ENCODE measurements at regions not wholly inside any gene's neighbourhood (a gene's known extent, or its start where the extent isn't known, plus 50 kb on each side); places are given as distances from the start of the nearest gene placed in this dataset.

DNA sequence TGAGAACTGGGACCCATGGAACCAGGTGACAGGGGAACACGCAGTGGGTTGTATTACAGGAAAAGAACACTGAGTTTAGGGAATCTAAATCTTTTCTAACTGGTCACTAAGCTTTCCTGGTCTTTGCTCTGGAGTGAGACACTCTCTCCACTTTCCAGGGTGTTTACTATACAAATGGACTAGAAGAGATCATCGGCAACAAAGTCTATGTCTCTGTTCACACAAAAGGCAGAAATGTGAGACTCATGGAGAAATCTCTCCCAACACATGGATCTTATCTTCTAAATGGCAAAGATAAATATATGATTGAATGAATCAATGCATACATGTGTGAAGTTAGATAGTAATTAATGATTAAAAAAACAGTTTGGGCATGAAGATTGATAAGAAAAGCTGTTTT, 101.6 kb upstream of the DPT start:
- no peak overlapping the region for H3K4me3 ChIP-seq (ENCODE audit: control insufficient read depth in 2 of 3, extremely low read depth in 1 of 3, insufficient read depth in 2 of 3, low read depth in 1 of 3, low read length in 3 of 3)
- H3K9me1 ChIP-seq (ENCODE audit: control insufficient read depth, extremely low read depth, insufficient read depth, low read length): no peaks in the 10 kb centered on the region
- dilution Hi-C loops (cut with MboI; ENCODE audit: extremely low pct_ligation_motif_present, low sequenced_read_pairs): no loop called here
- no peaks in the 10 kb centered on the region for H3K9me3 ChIP-seq (ENCODE audit: control insufficient read depth, low read depth, low read length)
- H3K9ac ChIP-seq (ENCODE audit: control insufficient read depth, extremely low read depth, insufficient read depth, low read length): no peak overlapping the region
- H3K27ac ChIP-seq (ENCODE audit: control insufficient read depth, insufficient read depth, low read length): no peak overlapping the region
- no peak overlapping the region for H3K4me2 ChIP-seq (ENCODE audit: control insufficient read depth, extremely low read depth, insufficient read depth, low read depth, low read length)
- H4K20me1 ChIP-seq (ENCODE audit: control insufficient read depth, extremely low read depth, insufficient read depth, low read length): no peaks in the 10 kb centered on the region
- FAIRE-seq (no peak), DNase-seq (ENCODE audit: low read depth, low spot score) (no peak)
- no peaks in the 10 kb centered on the region for H3K36me3 ChIP-seq (ENCODE audit: control insufficient read depth in 2 of 2, extremely low read depth in 1 of 2, insufficient read depth in 2 of 2, low read length in 2 of 2)
- no peaks in the 10 kb centered on the region for H3K27me3 ChIP-seq (ENCODE audit: control insufficient read depth, extremely low read depth, insufficient read depth, low read length)
- H2AFZ ChIP-seq (ENCODE audit: control insufficient read depth, low read length): no peak overlapping the region
- TF ChIP-seq CTCF (optimal IDR thresholded peaks at IDR 0.05 in 1 of 3, IDR thresholded peaks at IDR 0.05 in 1 of 3, conservative IDR thresholded peaks at IDR 0.05 in 1 of 3; ENCODE audit: extremely low read depth in 1 of 3, insufficient read depth in 2 of 3, low read length in 3 of 3) (no peak), EZH2 (IDR thresholded peaks at IDR 0.05; ENCODE audit: low read length) (no peak)
- H3K4me1 ChIP-seq (ENCODE audit: control insufficient read depth, extremely low read depth, insufficient read depth, low read length): no peaks in the 10 kb centered on the region
- no peaks in the 10 kb centered on the region for H3K79me2 ChIP-seq (ENCODE audit: control insufficient read depth, insufficient read depth, low read length)

GRCh38 chr1:168832661-168833060, 103.7 kb upstream of the DPT start:
- no peak for TF ChIP-seq EZH2 (IDR thresholded peaks at IDR 0.05; ENCODE audit: low read length)
- TF ChIP-seq CTCF (optimal IDR thresholded peaks at IDR 0.05 in 1 of 3, IDR thresholded peaks at IDR 0.05 in 1 of 3, conservative IDR thresholded peaks at IDR 0.05 in 1 of 3; ENCODE audit: extremely low read depth in 1 of 3, insufficient read depth in 2 of 3, low read length in 3 of 3): no peak
- DNase-seq (ENCODE audit: low read depth, low spot score): no peak
- no peak overlapping the region for H3K4me2 ChIP-seq (ENCODE audit: control insufficient read depth, extremely low read depth, insufficient read depth, low read depth, low read length)
- H3K9ac ChIP-seq (ENCODE audit: control insufficient read depth, extremely low read depth, insufficient read depth, low read length): no peak overlapping the region
- dilution Hi-C loops (cut with MboI; ENCODE audit: extremely low pct_ligation_motif_present, low sequenced_read_pairs): no loop called here
- no peak overlapping the region for H2AFZ ChIP-seq (ENCODE audit: control insufficient read depth, low read length)
- no peak for FAIRE-seq
- H3K9me3 ChIP-seq (ENCODE audit: control insufficient read depth, low read depth, low read length): no peaks in the 10 kb centered on the region
- H3K9me1 ChIP-seq (ENCODE audit: control insufficient read depth, extremely low read depth, insufficient read depth, low read length): no peaks in the 10 kb centered on the region
- no peaks in the 10 kb centered on the region for H4K20me1 ChIP-seq (ENCODE audit: control insufficient read depth, extremely low read depth, insufficient read depth, low read length)
- H3K4me3 ChIP-seq (ENCODE audit: control insufficient read depth in 2 of 3, extremely low read depth in 1 of 3, insufficient read depth in 2 of 3, low read depth in 1 of 3, low read length in 3 of 3): no peak overlapping the region
- no peaks in the 10 kb centered on the region for H3K36me3 ChIP-seq (ENCODE audit: control insufficient read depth in 2 of 2, extremely low read depth in 1 of 2, insufficient read depth in 2 of 2, low read length in 2 of 2)
- H3K27me3 ChIP-seq (ENCODE audit: control insufficient read depth, extremely low read depth, insufficient read depth, low read length): no peaks in the 10 kb centered on the region
- H3K4me1 ChIP-seq (ENCODE audit: control insufficient read depth, extremely low read depth, insufficient read depth, low read length): no peaks in the 10 kb centered on the region
- H3K27ac ChIP-seq (ENCODE audit: control insufficient read depth, insufficient read depth, low read length): no peak overlapping the region
- H3K79me2 ChIP-seq (ENCODE audit: control insufficient read depth, insufficient read depth, low read length): no peaks in the 10 kb centered on the region

Measured in keratinocyte (primary cell).